ENCODE measurements at regions not wholly inside any gene's neighbourhood (a gene's known extent, or its start where the extent isn't known, plus 50 kb on each side); places are given as distances from the start of the nearest gene placed in this dataset.

GRCh38 chr2:65551528-65551927 lies 119.1 kb upstream of the SPRED2 start:
- WGBS, 2 donors, result 88 to 96% methylated on average over 7 of the region's 7 CpGs
- no peaks in the 10 kb centered on the region for H3K36me3 ChIP-seq
- peaks cover 0 to 1% of the 10 kb centered on the region in 2 donors for H3K4me1 ChIP-seq
- TF ChIP-seq CTCF (IDR thresholded peaks at IDR 0.05), result no peak
- TF ChIP-seq POLR2A (IDR thresholded peaks at IDR 0.05), result no peak
- no peak overlapping the region for H3K27ac ChIP-seq
- no peak for DNase-seq
- intact Hi-C loops (cut with DNase I), result loop anchor here (5.0 to 10.0 kb wide), 2 partner anchors 117 to 289 kb away; partner anchors contain the start of gene SPRED2
- no peak overlapping the region for H3K4me3 ChIP-seq (replicated peaks in 1 of 3)
- no peaks in the 10 kb centered on the region for H3K27me3 ChIP-seq
- H3K9me3 ChIP-seq, result no peaks in the 10 kb centered on the region

- H3K4me3 ChIP-seq (replicated peaks in 1 of 3), result no peak overlapping the region
- DNase-seq, result no peak
- H3K27me3 ChIP-seq, result no peaks in the 10 kb centered on the region
- intact Hi-C loops (cut with DNase I), result loop anchor here (5.0 to 10.0 kb wide), 2 partner anchors 115 to 288 kb away; partner anchors contain the start of gene SPRED2
- TF ChIP-seq CTCF (IDR thresholded peaks at IDR 0.05), result no peak
- TF ChIP-seq POLR2A (IDR thresholded peaks at IDR 0.05), result no peak
- peaks cover 0 to 10% of the 10 kb centered on the region in 2 donors for H3K4me1 ChIP-seq
- H3K9me3 ChIP-seq, result no peaks in the 10 kb centered on the region
- H3K27ac ChIP-seq, result no peak overlapping the region
- H3K36me3 ChIP-seq, result no peaks in the 10 kb centered on the region
- WGBS, 2 donors, result 64 to 75% methylated on average over 7 of the region's 7 CpGs
These were observed 117.8 kb upstream of the SPRED2 start for GRCh38 chr2:65550246-65550645.

DNA sequence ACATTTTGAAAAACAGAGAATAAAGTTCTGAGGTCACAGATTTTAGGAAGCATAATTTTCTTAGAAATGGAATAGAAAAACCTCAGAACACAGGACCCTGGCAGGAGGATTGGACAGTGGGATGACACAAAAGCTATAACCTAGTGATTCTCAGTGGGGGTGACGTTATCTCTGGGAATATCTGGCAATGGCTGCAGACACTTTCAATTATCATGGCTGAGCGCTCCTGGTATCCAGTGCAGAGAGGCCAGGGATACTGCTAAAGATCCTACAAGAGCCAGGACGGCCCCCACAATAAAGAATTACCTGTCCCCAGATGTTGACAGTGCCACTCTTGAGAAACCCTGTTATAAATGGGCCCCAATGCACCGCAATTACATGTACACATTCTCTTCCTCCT lies 117.2 kb upstream of the SPRED2 start:
- Histone ChIP-seq H3K27ac (no peak overlapping the region), H3K4me1 (peaks cover 0 to 10% of the 10 kb centered on the region in 2 donors), H3K9me3 (no peaks in the 10 kb centered on the region), H3K27me3 (no peaks in the 10 kb centered on the region), H3K36me3 (no peaks in the 10 kb centered on the region), H3K4me3 (replicated peaks in 1 of 3) (no peak overlapping the region)
- DNase-seq, result no peak
- WGBS, 2 donors, result 89 to 94% methylated on average over 4 of the region's 4 CpGs
- intact Hi-C loops (cut with DNase I), result loop anchor here (5.0 to 10.0 kb wide), 2 partner anchors 115 to 287 kb away; partner anchors contain the start of gene SPRED2
- TF ChIP-seq POLR2A (IDR thresholded peaks at IDR 0.05) (no peak), CTCF (IDR thresholded peaks at IDR 0.05) (no peak)

- H3K4me1 ChIP-seq, result peaks cover 0 to 10% of the 10 kb centered on the region in 2 donors
- WGBS, 2 donors, result 77 to 91% methylated on average over 3 of the region's 3 CpGs
These were observed 116.8 kb upstream of the SPRED2 start for GRCh38 chr2:65549257-65549627.

More at GRCh38 chr2:65549257-65549627, 116.8 kb upstream of the SPRED2 start:
- intact Hi-C loops (cut with DNase I), result no loop called here
- no peaks in the 10 kb centered on the region for H3K9me3 ChIP-seq
- H3K36me3 ChIP-seq, result no peaks in the 10 kb centered on the region
- no peak overlapping the region for H3K27ac ChIP-seq
- no peak overlapping the region for H3K4me3 ChIP-seq (replicated peaks in 1 of 3)
- no peaks in the 10 kb centered on the region for H3K27me3 ChIP-seq
- DNase-seq, result no peak
- no peak for TF ChIP-seq CTCF (IDR thresholded peaks at IDR 0.05)
- TF ChIP-seq POLR2A (IDR thresholded peaks at IDR 0.05), result no peak
